Breast epithelium (tissue), 3 donors: ENCODE measurements at regions not wholly inside any gene's neighbourhood (a gene's known extent, or its start where the extent isn't known, plus 50 kb on each side); places are given as distances from the start of the nearest gene placed in this dataset.
A peak's percentile ranks its signal among the peaks of the same experiment; 100 is the strongest.

Source experiments
- CTCF ChIP-seq, 3 donors: fragments of 450-650 bp; IDR thresholded peaks; one replicate each; pipeline ENCODE4 v1.5.1; 2016 to 2017; ENCODE audit warnings: antibody characterized with exemption in 3 of 3, mild to moderate bottlenecking in 3 of 3, moderate library complexity in 3 of 3
- POLR2AphosphoS5 ChIP-seq, 3 donors: sonication (generic); formaldehyde crosslinking; IDR thresholded peaks; one replicate each; pipeline ENCODE4 v1.6.1; 2017; ENCODE audit warnings: antibody characterized with exemption in 3 of 3

DNA sequence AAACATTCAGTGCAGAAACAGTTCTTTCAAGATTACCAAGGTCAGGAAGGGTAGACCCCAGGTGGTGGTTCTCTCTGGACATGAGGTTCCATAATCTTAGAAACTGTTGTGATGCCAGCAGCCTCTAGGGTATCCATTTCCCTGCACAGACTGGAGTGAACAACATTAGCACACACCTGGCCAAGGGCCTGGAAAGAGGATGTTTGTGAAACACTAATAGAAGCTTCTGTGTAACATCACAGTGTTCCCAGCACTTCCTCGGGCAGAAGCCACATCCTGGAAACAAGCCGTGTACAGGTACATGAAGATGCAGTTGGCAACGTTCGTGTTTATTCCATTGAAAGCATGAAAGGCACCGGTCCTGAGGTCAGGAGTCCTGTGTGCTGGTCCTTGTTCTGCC lies 598.2 kb upstream of the KLF4 start:
- TF ChIP-seq CTCF (IDR thresholded peaks at IDR 0.05) = no peak
- TF ChIP-seq POLR2AphosphoS5 (IDR thresholded peaks at IDR 0.05) = peak in 2 of 3 donors; percentile 36 to 88
